HCT116 (cell line): ENCODE measurements at regions not wholly inside any gene's neighbourhood (a gene's known extent, or its start where the extent isn't known, plus 50 kb on each side); places are given as distances from the start of the nearest gene placed in this dataset.

Experiments
- ATAC-seq: fragments of 200-7000 bp; cut with Tn5 transposase; 2 replicates; pipeline ENCODE4 v1.9.1; 2020; ENCODE audit warnings: mild to moderate bottlenecking, moderate library complexity
- BruUV-seq: library from RNA; stranded (reverse); fragments of 400-500 nt; replicated peaks from 2 replicates; lab custom pipeline; 2021; lab: Mats Ljungman, UMichigan
- CTCF ChIA-PET: fragments of 300-600 bp; sonication (Branson Sonifier 250); formaldehyde crosslinking; loops from one replicate; lab custom pipeline; 2021; ENCODE audit warnings: antibody characterized with exemption; lab: Charles Lee
- POLR2A ChIA-PET: fragments of 300-600, 350-600 bp; sonication (Branson Sonifier 250); formaldehyde crosslinking; loops from one replicate; lab custom pipeline; 2021; ENCODE audit warnings: antibody characterized with exemption; lab: Charles Lee
- RAD21 ChIA-PET, 2 experiments: fragments of 300-600 bp; sonication (Branson Sonifier 250); formaldehyde crosslinking; loops; one replicate each; lab custom pipeline; 2023; ENCODE audit warnings: low total read pairs in 2 of 2; ENCODE audit not compliant: uncharacterized antibody in 2 of 2, unreplicated experiment in 2 of 2, low non-redundant PET in 1 of 2; lab: Charles Lee
- DNase-seq: peaks from one replicate; pipeline ENCODE4 v3.0.0-alpha.2; 2010; ENCODE audit warnings: low read depth, low spot score
- H2AFZ ChIP-seq: fragments of 200-600 bp; shearing (Covaris generic), sonication (generic); 2 replicates; pipeline ENCODE4 v1.6.1; 2017; ENCODE audit warnings: low read depth, mixed run types, mixed read lengths, antibody characterized with exemption, low read length; ENCODE audit not compliant: poor library complexity, severe bottlenecking
- H3K27ac ChIP-seq: 2 replicates; pipeline ENCODE4 v1.5.1; 2012; ENCODE audit warnings: low read depth, low read length
- H3K27me3 ChIP-seq: fragments of 200-600 bp; sonication (generic); 2 replicates; pipeline ENCODE4 v1.6.1; 2016; ENCODE audit warnings: mixed run types, low read length, mixed read lengths; ENCODE audit not compliant: insufficient read depth
- H3K36me3 ChIP-seq, 2 experiments: fragments of 200-500 bp in 1 of 2; fragments of 200-600 bp in 1 of 2; sonication (Bioruptor generic) in 1 of 2; sonication (generic) in 1 of 2; 2 replicates each; pipeline versions ENCODE4 v1.5.1 to v1.6.1; 2014 to 2016; ENCODE audit warnings: low read length in 2 of 2, inconsistent platforms in 1 of 2, mixed read lengths in 1 of 2, mixed run types in 1 of 2; ENCODE audit not compliant: insufficient read depth in 2 of 2, control insufficient read depth in 1 of 2
- H3K4me1 ChIP-seq, 2 experiments: fragments of 200-600 bp in 1 of 2; sonication (generic) in 1 of 2; 2 replicates each; pipeline versions ENCODE4 v1.5.1 to v1.6.1; 2012 to 2017; ENCODE audit warnings: low read length in 2 of 2, inconsistent platforms in 1 of 2, mild to moderate bottlenecking in 1 of 2, mixed read lengths in 1 of 2, mixed run types in 1 of 2, moderate library complexity in 1 of 2; ENCODE audit not compliant: insufficient read depth in 2 of 2, control insufficient read depth in 1 of 2
- H3K4me2 ChIP-seq: fragments of 200-600 bp; sonication (generic); 2 replicates; pipeline ENCODE4 v1.6.1; 2017; ENCODE audit warnings: mixed run types, low read length, mixed read lengths
- H3K4me3 ChIP-seq, 2 experiments: fragments of 200-600 bp in 1 of 2; sonication (generic) in 1 of 2; replicated peaks in 1 of 2; 2 replicates each; pipeline ENCODE4 v1.5.1; 2011 to 2016; ENCODE audit warnings: low read length in 2 of 2, control low read depth in 1 of 2, low read depth in 1 of 2, mild to moderate bottlenecking in 1 of 2, mixed read lengths in 1 of 2, mixed run types in 1 of 2
- H3K79me2 ChIP-seq: fragments of 200-600 bp; sonication (generic); 2 replicates; pipeline ENCODE4 v1.6.1; 2017; ENCODE audit warnings: mild to moderate bottlenecking, mixed run types, low read length, moderate library complexity, mixed read lengths; ENCODE audit not compliant: insufficient read depth
- H3K9ac ChIP-seq: fragments of 200-600 bp; sonication (generic); 2 replicates; pipeline ENCODE4 v1.6.1; 2016; ENCODE audit warnings: low read length, mixed read lengths
- H3K9me2 ChIP-seq: fragments of 200-600 bp; sonication (generic), shearing (Covaris generic); 2 replicates; pipeline ENCODE4 v1.6.1; 2017; ENCODE audit warnings: mixed run types, mild to moderate bottlenecking, moderate library complexity; ENCODE audit not compliant: insufficient read depth
- H3K9me3 ChIP-seq, 2 experiments: fragments of 200-500 bp in 1 of 2; fragments of 200-600 bp in 1 of 2; sonication (Bioruptor generic) in 1 of 2; sonication (generic) in 1 of 2; 2 replicates each; pipeline ENCODE4 v1.6.1; 2014 to 2017; ENCODE audit warnings: low read length in 2 of 2, mixed read lengths in 2 of 2, inconsistent platforms in 1 of 2, low read depth in 1 of 2, mild to moderate bottlenecking in 1 of 2, mixed run types in 1 of 2, moderate library complexity in 1 of 2; ENCODE audit not compliant: control insufficient read depth in 1 of 2, insufficient read depth in 1 of 2
- H4K20me1 ChIP-seq: fragments of 200-600 bp; sonication (generic), shearing (Covaris generic); 2 replicates; pipeline ENCODE4 v1.6.1; 2017; ENCODE audit warnings: mixed run types, mild to moderate bottlenecking, moderate library complexity; ENCODE audit not compliant: insufficient read depth
- CBX3 ChIP-seq: IDR thresholded peaks from 2 replicates; pipeline ENCODE4 v1.6.1; 2012; ENCODE audit warnings: low read depth
- EGR1 ChIP-seq: IDR thresholded peaks from 2 replicates; pipeline ENCODE4 v1.6.1; 2012; ENCODE audit warnings: low read depth
- ELF1 ChIP-seq: IDR thresholded peaks from 2 replicates; pipeline ENCODE4 v1.6.1; 2012; ENCODE audit warnings: low read depth, borderline replicate concordance
- EZH2 ChIP-seq: fragments of 200-600 bp; sonication (generic); IDR thresholded peaks from 2 replicates; pipeline ENCODE4 v1.6.1; 2017; ENCODE audit warnings: antibody characterized with exemption, mixed run types
- FOSL1 ChIP-seq: IDR thresholded peaks from 2 replicates; pipeline ENCODE4 v1.6.1; 2012; ENCODE audit warnings: low read depth
- JUND ChIP-seq: IDR thresholded peaks from 2 replicates; pipeline ENCODE4 v1.6.1; 2012
- POLR2A ChIP-seq: IDR thresholded peaks from 2 replicates; pipeline ENCODE4 v1.7.0; 2011; ENCODE audit warnings: borderline replicate concordance; ENCODE audit not compliant: insufficient read depth, insufficient read length; ENCODE audit errors: extremely low read depth
- POLR2AphosphoS5 ChIP-seq: IDR thresholded peaks from 2 replicates; pipeline ENCODE4 v1.6.1; 2011; ENCODE audit warnings: mild to moderate bottlenecking, low read depth, low read length, moderate library complexity
- RAD21 ChIP-seq: IDR thresholded peaks from 2 replicates; pipeline ENCODE4 v1.6.1; 2012; ENCODE audit warnings: low read depth, mild to moderate bottlenecking
- SIN3A ChIP-seq: IDR thresholded peaks from 2 replicates; pipeline ENCODE4 v1.6.1; 2012; ENCODE audit warnings: low read depth
- SP1 ChIP-seq: IDR thresholded peaks from 2 replicates; pipeline ENCODE4 v1.6.1; 2012; ENCODE audit warnings: low read depth
- TCF7L2 ChIP-seq: IDR thresholded peaks from 2 replicates; pipeline ENCODE4 v1.7.0; 2011; ENCODE audit warnings: borderline replicate concordance, inconsistent platforms; ENCODE audit not compliant: insufficient read depth, insufficient read length; ENCODE audit errors: extremely low read depth
- intact Hi-C: fragments of 100-400 bp; cut with micrococcal nuclease; formaldehyde crosslinking; loops from 2 replicates; pipeline ENCODE4 v1.10.0; 2022
- TF ChIP-seq, protein P1 (sequence below): IDR thresholded peaks from 2 replicates; pipeline ENCODE4 v1.6.1; 2012
- TF ChIP-seq, protein P2 (sequence below): IDR thresholded peaks from 2 replicates; pipeline ENCODE4 v1.6.1; 2012
- TF ChIP-seq, protein P3 (sequence below): IDR thresholded peaks from 2 replicates; pipeline ENCODE4 v1.6.1; 2011; ENCODE audit warnings: mild to moderate bottlenecking, low read length, moderate library complexity; ENCODE audit not compliant: insufficient replicate concordance; ENCODE audit errors: extremely low read depth

- Histone ChIP-seq H3K4me3 (no peak overlapping the region), H4K20me1 (no peaks in the 10 kb centered on the region), H3K9me2 (no peaks in the 10 kb centered on the region), H3K9me3 (no peaks in the 10 kb centered on the region), H3K27ac (no peak overlapping the region), H3K4me1 (0 out of 4 replicates have a peak, but pooled peaks cover 0 to 3% of the 10 kb centered on the region in 2 experiments), H3K36me3 (no peaks in the 10 kb centered on the region), H2AFZ (no peak overlapping the region), H3K79me2 (no peaks in the 10 kb centered on the region), H3K9ac (no peak overlapping the region), H3K4me2 (no peak overlapping the region), H3K27me3 (no peaks in the 10 kb centered on the region)
- no TSS peak for BruUV-seq
- no peak for ATAC-seq
- TF ChIP-seq, protein P1, sequence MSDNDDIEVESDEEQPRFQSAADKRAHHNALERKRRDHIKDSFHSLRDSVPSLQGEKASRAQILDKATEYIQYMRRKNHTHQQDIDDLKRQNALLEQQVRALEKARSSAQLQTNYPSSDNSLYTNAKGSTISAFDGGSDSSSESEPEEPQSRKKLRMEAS, result no peak
- TF ChIP-seq SIN3A, result no peak
- TF ChIP-seq SP1, result no peak
- no peak for TF ChIP-seq EGR1
- TF ChIP-seq ELF1, result no peak
- no peak for TF ChIP-seq TCF7L2
- TF ChIP-seq JUND, result no peak
- TF ChIP-seq, protein P2, sequence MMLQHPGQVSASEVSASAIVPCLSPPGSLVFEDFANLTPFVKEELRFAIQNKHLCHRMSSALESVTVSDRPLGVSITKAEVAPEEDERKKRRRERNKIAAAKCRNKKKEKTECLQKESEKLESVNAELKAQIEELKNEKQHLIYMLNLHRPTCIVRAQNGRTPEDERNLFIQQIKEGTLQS, result no peak
- TF ChIP-seq POLR2A, result no peak
- TF ChIP-seq CBX3, result no peak
- no peak for TF ChIP-seq FOSL1
- POLR2A ChIA-PET, result no interaction called here
- no peak for DNase-seq
- intact Hi-C loops, result no loop called here
- CTCF ChIA-PET, result no interaction called here
- RAD21 ChIA-PET, result no interaction called here
These were observed 110.4 kb upstream of the C1orf21 start for GRCh38 chr1:184276416-184276815.

GRCh38 chr1:184279911-184280458, 106.8 kb upstream of the C1orf21 start:
- Histone ChIP-seq H3K36me3 (no peaks in the 10 kb centered on the region), H3K27ac (no peak overlapping the region), H3K79me2 (no peaks in the 10 kb centered on the region), H3K27me3 (no peaks in the 10 kb centered on the region), H3K4me2 (no peak overlapping the region), H3K4me3 (no peak overlapping the region), H2AFZ (no peak overlapping the region), H3K9ac (no peak overlapping the region), H3K9me2 (no peaks in the 10 kb centered on the region), H3K4me1 (no peaks in the 10 kb centered on the region), H4K20me1 (no peaks in the 10 kb centered on the region), H3K9me3 (no peaks in the 10 kb centered on the region)
- ChIA-PET CTCF (no interaction called here), POLR2A (no interaction called here), RAD21 (no interaction called here)
- intact Hi-C loops, result no loop called here
- ATAC-seq, result no peak
- DNase-seq, result no peak
- BruUV-seq, result no TSS peak
- no peak for TF ChIP-seq POLR2AphosphoS5
- no peak for TF ChIP-seq RAD21
- no peak for TF ChIP-seq TCF7L2
- TF ChIP-seq ELF1, result no peak
- TF ChIP-seq, protein P3, sequence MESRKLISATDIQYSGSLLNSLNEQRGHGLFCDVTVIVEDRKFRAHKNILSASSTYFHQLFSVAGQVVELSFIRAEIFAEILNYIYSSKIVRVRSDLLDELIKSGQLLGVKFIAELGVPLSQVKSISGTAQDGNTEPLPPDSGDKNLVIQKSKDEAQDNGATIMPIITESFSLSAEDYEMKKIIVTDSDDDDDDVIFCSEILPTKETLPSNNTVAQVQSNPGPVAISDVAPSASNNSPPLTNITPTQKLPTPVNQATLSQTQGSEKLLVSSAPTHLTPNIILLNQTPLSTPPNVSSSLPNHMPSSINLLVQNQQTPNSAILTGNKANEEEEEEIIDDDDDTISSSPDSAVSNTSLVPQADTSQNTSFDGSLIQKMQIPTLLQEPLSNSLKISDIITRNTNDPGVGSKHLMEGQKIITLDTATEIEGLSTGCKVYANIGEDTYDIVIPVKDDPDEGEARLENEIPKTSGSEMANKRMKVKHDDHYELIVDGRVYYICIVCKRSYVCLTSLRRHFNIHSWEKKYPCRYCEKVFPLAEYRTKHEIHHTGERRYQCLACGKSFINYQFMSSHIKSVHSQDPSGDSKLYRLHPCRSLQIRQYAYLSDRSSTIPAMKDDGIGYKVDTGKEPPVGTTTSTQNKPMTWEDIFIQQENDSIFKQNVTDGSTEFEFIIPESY, result no peak
- TF ChIP-seq EZH2, result no peak
- no peak for TF ChIP-seq SP1
- no peak for TF ChIP-seq POLR2A
- TF ChIP-seq JUND, result no peak
- TF ChIP-seq SIN3A, result no peak
